Activated naive CD4-positive, alpha-beta T cell treated with anti-CD3 and anti-CD28 coated beads, Interleukin-2, amount 50 U/mL, for 16 hours (primary cell): ENCODE measurements at regions not wholly inside any gene's neighbourhood (a gene's known extent, or its start where the extent isn't known, plus 50 kb on each side); places are given as distances from the start of the nearest gene placed in this dataset.
A peak's percentile ranks its signal among the peaks of the same experiment; 100 is the strongest.
"Not testable (repeated sequence)": the region's sequence is repeated elsewhere in the genome, so short reads cannot be mapped to it uniquely, and the experiment has no call there.

Experiments
- DNase-seq: peaks from one replicate; pipeline ENCODE4 v3.0.0-alpha.2; 2020

DNA sequence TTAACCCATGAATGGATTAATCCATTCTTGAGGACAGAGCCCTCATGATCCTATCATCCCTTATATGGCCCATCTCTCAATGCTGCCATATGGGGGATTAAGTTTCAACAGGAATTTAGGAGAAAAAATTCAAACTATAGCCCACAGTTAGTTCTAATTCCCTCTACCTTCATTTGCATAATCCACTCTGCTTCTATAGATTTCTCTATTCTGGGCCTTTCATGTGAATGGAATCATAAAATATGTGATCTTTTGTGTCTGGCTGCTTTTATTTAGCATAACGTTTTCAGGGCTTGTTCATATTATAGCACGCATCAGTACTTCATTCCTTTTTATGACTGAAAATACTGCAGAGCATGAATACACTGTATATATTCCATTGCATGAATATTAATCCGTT is 55.4 kb downstream of the CTSL start:
- no peak for DNase-seq

DNA sequence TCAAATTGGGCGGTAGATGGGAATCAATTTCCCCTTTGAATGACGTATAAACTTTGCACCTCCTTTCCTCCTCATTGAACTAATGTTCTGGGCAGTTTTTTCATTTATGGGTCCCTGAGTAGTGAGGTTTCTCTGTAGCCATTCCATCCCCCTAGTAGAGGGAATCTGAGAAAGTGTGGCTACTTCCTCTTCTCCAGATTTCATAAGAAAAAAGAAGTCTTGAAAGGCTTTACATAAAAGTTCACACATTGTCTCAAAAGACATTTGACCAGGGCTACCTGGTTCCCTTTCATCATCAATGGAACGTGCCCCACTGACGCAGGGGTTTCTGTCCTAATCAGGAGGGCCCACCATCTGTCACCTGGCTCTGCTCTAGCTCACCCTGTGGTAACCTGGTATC is 57.3 kb downstream of the CTSL start:
- DNase-seq, result no peak

DNA sequence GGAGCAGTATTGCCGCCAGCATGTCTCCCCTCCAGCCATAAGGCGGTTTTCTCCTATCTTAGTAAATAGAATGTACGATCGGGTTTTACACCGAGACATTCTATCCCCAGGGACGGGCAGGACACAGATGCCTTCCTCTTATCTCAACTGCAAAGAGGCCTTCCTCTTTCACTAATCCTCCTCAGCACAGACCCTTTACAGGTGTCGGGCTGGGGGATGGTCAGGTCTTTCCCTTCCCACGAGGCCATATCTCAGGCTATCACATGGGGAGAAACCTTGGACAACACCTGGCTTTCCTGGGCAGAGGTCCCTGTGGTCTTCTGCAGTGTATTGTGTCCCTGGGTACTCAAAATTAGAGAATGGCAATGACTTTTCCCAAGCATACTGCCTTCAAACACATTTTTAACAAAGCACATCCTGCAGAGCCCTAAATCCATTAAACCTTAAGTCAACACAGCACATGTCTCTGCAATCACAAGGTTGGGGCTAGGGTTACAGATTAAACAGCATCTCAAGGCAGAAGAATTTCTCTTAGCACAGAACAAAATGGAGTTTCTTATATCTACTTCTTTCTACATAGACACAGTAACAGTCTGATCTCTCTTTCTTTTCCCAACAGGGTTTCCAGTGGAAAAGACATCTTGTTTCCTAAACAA is 59.5 kb downstream of the CTSL start:
- DNase-seq, result not testable (repeated sequence)

DNA sequence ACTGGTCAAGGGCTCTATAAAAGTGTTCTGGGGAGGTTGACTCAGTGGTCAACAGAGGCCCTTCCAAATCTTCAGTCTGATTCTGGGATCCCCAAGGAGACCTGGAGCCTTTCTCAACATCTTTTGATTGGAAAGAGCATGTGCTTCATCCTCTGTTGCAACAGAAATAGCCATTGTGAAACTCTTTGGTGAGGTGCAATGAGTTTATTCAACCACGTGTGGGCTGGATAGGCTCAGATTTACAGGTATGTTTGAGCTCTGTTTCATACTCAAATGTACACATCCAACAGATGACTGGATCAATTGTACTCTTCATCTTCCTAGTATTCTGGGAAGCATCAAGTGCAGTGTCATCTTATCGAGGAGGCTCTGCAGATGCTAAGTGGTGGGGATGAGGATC is 60.5 kb downstream of the CTSL start:
- DNase-seq, result no peak

DNA sequence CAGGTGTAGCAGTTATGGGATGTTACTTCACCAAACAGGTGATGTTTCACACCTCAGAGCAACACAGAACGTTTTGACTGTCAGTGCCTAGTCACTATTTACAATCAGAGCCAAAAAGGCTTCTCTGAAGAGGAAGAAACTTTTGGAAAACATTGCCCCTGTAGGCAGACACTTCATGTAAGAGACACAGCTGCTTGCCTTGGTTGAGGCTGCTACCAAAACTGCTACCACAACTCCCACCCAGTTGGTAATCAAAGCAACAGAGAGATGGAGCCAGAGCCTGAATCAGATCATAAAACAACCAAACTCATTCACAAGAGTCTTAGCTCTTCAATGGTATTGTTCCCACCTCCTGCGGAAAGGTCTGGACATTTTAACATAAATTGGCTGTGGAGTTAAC is 61.0 kb downstream of the CTSL start:
- DNase-seq, result no peak

DNA sequence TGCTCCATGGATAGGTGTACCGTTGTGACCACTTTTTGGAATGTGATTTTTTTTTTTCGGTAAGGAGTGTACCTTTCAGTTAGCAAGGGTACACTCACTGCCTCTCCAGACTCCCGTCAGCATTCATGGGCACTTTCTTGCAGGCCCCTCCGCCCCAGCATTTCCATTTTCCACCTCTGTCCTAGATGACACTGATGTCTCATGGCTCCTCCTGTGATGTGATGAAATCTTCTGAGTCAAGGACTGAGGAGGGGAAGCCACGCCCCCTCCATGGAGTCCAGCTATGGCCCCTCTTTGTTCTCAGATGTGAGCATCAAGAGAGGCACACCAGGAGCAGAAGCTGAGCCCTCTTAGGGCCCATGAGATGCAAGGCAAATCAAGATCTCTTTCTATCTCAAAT is 61.8 kb downstream of the CTSL start:
- no peak for DNase-seq

DNA sequence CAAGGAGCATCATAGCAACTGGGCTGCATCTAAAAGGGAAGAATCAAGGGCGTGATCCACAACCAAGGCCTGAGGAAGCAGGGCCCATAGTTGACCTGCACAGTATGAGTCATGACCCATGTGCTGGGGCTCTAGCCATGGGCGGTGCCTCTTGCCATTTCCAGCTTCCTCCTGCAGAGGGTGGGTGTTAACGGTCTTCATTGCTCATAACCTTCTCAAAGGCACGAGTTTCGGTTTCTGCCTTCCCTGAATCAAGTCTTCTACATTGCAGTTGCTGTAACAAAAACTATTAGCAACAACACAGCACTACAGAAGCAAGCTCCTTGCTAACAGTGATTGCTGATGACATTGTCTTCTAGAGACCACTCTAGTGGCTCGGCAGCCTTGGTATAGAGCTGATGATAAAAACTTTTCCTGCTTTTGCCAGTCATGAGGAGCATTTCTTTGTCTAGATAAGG is 66.9 kb downstream of the CTSL start:
- DNase-seq, result no peak

DNA sequence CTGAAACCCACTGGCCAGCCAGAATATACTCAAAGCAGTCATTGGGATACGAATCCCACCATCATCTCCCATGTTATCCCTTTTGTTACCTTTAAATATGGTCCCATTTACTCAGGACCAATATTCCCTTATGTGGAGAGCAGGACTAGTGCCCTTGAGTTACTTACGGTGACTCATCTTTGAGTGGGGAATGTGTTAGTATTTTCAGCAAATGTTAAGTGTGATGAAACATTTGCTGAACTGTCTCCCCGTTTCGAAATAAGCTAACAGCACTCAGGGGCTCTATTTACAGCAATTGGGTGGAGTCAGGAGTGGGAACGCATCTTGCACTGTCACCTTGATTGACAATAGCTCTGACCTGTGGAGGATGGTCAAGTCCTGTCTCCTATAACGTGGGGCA is 67.4 kb downstream of the CTSL start:
- DNase-seq, result no peak

DNA sequence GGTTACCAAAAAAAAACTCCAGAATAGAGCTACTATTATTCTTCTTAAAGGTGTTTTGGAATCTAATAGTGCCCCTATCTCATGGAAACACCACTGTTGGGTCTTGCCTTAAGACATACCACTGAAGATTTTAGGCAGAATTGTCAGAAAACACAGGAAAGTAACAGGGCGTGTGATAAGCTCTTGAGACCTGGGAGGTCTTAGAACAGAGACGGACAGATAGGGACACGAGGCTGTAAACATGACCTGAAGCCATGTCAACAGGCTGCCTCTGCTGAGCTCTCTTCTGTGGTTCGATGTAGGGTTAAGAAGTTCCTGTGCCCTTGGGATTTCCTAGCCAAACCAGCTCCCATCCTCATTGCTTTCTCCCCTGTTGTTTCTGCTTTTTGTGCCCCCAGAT is 69.3 kb downstream of the CTSL start:
- DNase-seq, result no peak

DNA sequence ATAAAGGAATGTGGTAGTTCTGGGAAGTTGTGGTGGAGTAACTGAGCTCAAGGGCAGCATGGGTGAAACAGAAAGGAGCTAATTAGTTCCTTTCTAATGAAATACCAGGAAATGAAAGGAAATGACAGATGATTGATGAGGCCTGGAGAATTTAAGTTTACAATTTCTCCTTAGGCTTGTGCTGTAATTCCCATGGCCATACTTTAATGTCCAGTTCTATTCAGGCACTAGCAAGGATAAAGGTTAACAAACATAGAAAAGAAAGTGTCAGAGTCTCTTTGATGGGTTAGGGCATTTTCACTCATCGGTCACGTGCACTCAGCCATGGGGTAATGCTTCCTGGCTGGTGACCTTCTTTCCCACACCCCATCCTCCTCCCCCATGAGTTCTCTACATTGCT is 70.3 kb downstream of the CTSL start:
- no peak for DNase-seq

DNA sequence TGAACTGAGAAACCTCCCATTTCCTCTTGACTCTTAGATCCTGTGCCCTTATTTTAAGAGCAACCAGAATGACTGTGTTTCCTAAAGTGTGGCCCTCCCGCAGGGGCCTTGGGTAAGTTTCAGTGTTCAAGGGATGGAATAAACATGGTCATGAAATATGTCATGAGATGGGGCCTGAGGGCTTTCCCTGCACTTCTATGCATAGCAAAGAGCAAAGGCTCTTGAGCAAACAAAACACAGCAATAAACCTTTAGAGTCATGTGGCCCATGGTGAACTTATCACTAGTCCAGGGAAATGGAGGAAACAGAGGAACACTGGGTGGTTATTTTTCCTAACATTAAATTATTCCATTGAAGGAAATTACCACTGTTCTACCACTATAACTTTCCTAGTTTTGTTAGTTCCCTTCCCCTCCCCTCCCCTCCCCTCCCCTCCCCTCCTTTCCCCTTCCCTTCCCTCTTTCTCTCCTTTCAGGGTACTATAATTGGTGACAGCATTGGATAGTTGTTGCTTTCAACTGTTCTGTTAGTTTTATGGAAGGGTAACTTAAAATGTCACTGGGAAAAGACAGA is 72.4 kb downstream of the CTSL start:
- no peak for DNase-seq

DNA sequence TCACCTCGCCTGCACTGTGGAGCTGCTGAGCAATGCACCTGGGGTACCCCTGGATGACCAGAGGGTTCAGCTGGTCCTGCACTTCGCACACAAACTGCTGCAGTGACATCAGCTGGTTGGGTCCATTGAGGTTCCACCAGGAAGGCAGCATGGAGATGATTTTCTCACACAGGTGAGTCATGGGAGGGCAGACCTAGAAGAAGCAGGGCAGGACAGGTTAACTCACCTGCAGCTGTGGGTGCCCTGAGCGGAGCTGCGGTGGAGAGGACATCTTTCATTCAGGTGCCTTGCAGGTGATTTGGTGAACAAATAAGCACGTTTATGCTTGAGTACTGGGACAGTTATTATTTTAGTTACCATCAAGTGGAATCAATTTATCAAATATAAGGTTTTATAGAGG is 73.6 kb downstream of the CTSL start:
- no peak for DNase-seq

DNA sequence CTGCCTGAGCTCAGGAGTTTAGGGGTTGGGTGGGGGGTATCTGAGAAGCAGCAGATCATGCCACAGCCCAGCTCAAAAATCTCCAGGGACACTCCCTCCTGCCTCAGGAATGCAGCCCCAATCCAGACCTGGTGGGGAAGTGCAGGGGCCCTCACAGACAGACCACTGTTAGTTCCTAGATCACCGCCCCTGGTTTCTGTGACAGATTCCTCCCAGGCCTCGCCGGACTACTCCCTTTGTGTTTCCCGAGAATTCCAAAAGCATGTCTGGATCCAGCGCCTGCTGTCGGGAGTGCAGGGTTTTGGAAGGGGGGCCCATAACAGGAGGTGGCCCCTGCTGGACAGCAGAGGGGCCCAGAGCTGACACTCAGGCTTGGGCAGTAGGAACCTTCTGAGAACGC is 74.5 kb downstream of the CTSL start:
- DNase-seq, result no peak

DNA sequence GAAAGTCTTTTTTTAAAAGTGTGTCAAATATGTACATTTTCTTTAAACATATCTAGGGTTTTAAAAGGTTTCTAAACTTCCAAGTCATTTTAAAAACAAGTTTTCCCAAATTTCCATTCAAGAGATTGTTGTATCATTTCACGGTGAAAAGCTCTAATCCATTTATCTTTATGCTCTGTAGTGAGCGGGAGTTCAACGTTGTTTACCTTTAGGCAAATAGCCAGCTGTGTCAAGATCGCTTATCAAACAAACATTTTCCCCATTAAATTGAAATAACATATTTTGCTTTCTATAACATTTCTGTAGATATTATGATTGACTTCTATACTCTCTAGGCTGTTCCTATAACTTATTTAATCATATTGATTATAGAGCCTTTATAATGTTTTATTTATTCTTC is 75.1 kb downstream of the CTSL start:
- DNase-seq, result no peak

DNA sequence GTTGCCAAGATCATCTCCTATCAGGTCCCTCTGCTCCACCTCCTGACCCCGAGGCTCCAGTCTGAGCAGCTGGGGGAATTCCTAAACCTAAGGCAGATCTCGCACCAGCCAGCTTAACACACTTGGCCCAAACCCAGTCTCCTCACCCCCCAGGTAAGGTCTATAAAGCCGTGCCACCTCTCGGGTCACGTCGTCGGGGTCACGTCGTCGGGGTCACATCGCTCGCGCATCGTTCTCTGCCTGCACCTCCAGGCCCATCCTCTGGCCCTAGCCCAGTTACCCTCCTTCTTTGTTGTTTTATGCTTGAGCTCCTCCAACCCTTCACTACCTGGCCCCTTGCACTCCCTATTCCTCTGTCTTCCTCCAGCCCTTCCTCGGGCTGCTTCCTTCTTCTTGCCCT is 77.2 kb downstream of the CTSL start:
- no peak for DNase-seq

DNA sequence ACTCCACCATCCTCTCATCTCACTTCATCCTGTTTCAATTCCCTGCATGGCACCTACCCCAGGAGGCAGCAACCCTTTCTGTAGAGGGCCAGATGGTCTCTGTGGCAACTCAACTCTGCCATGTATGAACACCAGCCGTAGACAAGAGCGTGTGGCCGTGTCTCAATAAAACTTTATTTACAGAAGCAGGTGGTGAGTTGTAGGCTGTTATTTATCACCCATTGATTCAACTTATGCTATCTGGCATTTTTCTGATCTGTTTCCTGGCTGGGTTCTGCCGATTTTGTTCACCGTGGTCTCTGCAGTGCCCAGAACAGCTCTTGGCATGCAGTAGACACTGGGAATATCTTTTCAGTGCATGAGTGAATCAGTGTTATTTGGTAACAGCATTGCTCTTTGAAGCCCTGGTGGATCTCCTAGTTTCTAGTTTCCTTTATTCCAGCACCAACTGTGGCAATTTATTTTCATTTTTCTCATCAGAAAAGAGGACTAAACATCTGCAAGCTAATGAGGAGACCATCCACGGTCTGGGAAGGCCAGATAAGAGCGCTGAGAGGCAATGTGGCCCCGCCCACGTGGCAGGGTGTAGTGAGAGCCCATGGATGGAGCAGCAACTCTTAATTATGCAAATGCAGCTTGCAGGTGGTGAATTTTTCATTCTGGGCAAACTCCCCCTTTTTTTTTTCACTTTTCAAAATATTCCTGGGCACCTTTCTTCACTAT is 77.9 kb downstream of the CTSL start:
- no peak for DNase-seq

DNA sequence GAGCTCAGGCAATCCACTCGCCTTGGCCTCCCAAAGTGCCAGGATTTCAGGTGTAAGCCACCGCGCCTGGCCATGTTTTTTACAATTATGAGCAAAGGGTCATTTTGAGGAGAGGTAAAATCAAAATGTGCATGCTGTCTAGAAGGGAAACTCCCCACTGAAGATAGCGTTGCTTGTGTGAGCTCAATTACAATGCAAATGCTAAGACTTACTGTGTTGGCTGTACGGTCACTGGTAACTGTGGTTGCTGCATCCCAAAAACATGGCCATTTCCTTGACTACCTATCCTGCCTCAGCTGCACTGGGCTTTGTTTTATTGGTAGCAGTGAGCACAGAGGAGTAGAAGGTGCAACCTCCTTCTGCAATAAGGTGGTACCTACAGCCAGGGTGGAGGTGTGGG is 77.4 kb upstream of the SPATA31E1 start:
- no peak for DNase-seq

DNA sequence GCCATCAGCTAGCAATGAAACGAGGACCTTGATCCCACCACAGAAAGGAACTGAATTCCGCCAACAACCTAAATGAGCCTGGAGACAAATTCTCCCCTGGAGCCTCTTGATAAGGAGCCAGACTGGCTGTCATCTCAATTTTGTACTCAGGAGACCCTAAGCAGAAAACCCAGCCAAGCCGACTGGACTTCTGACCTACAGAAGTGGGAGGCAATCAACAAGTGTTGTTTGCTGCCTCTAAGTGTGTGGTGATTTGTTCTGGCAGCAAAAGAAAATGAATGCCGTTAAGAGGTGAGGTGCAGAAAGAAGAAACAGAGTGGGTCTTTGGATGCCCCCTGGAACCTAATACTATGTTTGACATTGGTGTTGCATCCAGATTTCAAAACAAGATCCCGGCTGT is 72.7 kb upstream of the SPATA31E1 start:
- no peak for DNase-seq

DNA sequence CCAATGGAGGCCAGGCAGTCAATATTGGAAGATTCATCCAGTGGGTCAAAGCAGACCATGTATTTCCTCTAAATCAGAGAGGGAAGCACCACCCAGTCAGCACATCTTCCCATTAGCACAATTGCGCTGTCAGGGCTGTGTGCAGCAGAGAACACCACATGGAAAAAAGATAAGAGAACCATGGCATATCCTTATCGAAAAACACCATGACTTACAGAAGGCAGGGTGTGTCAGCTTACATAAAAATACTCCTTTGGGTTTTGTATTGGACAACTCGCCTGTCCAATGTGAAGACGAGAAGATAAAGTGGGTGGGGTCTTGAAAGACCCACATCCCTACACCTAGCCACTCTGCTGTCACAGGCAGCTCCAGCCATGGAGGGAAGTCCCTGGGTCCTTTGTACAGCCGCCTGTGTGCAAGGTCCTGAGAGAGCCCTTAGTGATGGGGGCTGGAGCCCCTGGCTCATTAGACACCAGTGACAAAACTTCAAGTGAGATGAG is 71.9 kb upstream of the SPATA31E1 start:
- no peak for DNase-seq

DNA sequence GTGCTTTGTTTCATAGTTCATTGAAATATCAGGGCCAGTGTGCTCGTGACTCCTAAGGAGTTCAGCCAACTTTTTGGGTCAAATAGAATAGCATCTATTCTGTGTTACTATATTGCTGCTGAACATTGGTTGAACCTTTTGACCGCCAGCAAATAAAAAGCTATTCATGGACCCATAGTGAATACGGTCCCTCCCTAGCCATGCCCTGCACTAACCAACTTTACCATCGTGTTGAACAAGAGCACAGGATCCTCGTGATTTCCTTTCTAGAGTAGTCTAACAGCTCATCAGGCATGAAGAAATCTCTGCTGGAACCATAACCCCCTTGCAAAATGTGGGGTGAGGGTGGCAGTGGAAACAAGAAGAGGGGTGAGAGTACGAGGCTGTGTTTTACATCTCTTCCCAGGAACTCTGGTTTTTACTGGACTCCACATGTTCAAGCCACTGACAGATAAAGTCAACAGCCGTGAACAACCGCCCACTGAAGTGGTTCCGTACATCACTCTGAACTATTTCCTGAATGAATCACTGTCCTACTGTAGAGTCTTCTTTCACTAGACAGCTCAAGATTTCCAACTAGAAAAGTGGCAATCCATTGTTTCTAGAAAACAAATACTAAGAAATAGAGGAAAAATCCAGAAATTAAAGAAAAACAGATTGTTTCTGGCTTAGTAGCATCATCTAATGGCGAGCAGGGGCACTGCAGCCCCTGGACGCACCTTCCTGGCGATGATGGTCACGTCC is 70.1 kb upstream of the SPATA31E1 start:
- DNase-seq, result peak; percentile 28

DNA sequence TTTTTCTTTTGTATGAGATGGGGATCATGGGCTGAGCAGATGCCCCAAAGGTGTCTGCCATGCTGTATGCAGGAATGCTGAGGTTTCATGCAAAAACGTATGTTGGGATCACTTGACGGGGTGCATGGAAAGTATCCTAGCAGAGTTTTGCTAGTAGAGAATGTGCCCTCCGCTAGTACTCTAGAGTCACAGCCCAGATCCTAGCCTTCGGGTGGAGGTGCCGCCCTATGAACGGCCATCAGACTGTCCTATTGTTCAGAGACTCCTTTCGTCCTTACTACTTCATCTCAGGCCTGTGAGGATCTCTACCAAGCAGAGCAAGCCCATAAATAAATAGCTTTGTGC is 69.6 kb upstream of the SPATA31E1 start:
- no peak for DNase-seq

DNA sequence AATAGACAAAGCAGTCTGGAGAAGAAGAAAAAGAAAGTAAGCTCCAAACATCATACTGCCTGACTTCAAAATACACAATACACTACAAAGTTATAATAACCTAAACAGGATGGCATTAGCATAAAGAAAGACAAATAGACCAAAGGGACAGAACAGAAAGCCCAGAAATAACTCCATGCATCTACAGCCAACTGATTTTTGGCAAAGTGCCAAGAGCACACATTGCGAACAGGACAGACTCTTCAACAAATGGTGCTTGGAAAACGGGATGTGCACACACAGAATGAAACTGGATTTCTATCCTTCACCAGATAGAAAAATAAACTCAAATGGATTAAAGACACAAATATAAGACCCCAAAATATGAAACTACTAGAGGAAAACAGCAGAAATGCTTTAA is 66.6 kb upstream of the SPATA31E1 start:
- no peak for DNase-seq

DNA sequence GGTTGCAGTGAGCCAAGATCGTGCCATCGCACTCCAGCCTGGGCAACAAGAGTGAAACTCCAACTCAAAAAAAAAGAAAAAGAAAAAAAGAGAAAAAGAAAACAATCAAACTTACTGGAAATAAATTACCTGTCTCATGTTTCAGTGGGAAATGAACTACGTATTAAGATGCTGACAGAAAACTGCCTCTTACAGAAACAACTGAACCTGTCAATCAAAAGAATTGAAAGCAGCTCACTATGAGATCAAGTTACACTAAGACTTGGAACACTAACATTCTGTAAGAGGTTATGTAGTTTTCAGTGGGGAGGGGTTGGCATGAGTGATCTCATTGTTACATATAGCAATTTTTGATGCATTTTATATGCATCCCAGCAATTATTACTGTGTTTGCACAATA is 64.4 kb upstream of the SPATA31E1 start:
- DNase-seq, result no peak
